HEK293T (cell line): ENCODE measurements at regions not wholly inside any gene's neighbourhood (a gene's known extent, or its start where the extent isn't known, plus 50 kb on each side); places are given as distances from the start of the nearest gene placed in this dataset.

ENCODE experiments used
- BHLHE40 ChIP-seq: fragments of 450-650 bp; IDR thresholded peaks from 2 replicates; pipeline ENCODE4 v1.6.1; 2016; ENCODE audit warnings: mild to moderate bottlenecking, moderate library complexity, borderline replicate concordance
- CTBP1 ChIP-seq: fragments of 450-650 bp; IDR thresholded peaks from 2 replicates; pipeline ENCODE4 v1.6.1; 2016; ENCODE audit warnings: borderline replicate concordance
- FOXA1 ChIP-seq: fragments of 450-650 bp; IDR thresholded peaks from 2 replicates; pipeline ENCODE4 v1.6.1; 2016; ENCODE audit warnings: mild to moderate bottlenecking
- FOXK2 ChIP-seq: fragments of 450-650 bp; IDR thresholded peaks from 2 replicates; pipeline ENCODE4 v1.6.1; 2016; ENCODE audit warnings: mild to moderate bottlenecking
- FOXM1 ChIP-seq: fragments of 450-650 bp; IDR thresholded peaks from 2 replicates; pipeline ENCODE4 v1.6.1; 2017; ENCODE audit warnings: mild to moderate bottlenecking, borderline replicate concordance
- HDGF ChIP-seq: fragments of 450-650 bp; IDR thresholded peaks from 2 replicates; pipeline ENCODE4 v1.6.1; 2017; ENCODE audit warnings: antibody characterized with exemption, borderline replicate concordance
- LEF1 ChIP-seq: fragments of 450-650 bp; IDR thresholded peaks from 2 replicates; pipeline ENCODE4 v1.6.1; 2017; ENCODE audit warnings: mild to moderate bottlenecking, borderline replicate concordance
- NFRKB ChIP-seq: fragments of 450-650 bp; IDR thresholded peaks from 2 replicates; pipeline ENCODE4 v1.6.1; 2016; ENCODE audit warnings: mild to moderate bottlenecking, moderate library complexity
- SP1 ChIP-seq: fragments of 450-650 bp; IDR thresholded peaks from 2 replicates; pipeline ENCODE4 v1.6.1; 2017
- SUZ12 ChIP-seq: fragments of 450-650 bp; IDR thresholded peaks from 2 replicates; pipeline ENCODE4 v1.6.1; 2016; ENCODE audit warnings: mild to moderate bottlenecking
- TARDBP ChIP-seq: fragments of 450-650 bp; IDR thresholded peaks from 2 replicates; pipeline ENCODE4 v1.6.1; 2016

- TF ChIP-seq SP1 (no peak), TARDBP (no peak), FOXA1 (no peak), HDGF (no peak), SUZ12 (no peak), NFRKB (no peak), CTBP1 (no peak), BHLHE40 (no peak), FOXK2 (no peak), LEF1 (no peak), FOXM1 (no peak)
Measured at GRCh38 chr12:128190052-128190451, 76.9 kb upstream of the TMEM132C start.
